ENCODE measurements at regions not wholly inside any gene's neighbourhood (a gene's known extent, or its start where the extent isn't known, plus 50 kb on each side); places are given as distances from the start of the nearest gene placed in this dataset.

DNA sequence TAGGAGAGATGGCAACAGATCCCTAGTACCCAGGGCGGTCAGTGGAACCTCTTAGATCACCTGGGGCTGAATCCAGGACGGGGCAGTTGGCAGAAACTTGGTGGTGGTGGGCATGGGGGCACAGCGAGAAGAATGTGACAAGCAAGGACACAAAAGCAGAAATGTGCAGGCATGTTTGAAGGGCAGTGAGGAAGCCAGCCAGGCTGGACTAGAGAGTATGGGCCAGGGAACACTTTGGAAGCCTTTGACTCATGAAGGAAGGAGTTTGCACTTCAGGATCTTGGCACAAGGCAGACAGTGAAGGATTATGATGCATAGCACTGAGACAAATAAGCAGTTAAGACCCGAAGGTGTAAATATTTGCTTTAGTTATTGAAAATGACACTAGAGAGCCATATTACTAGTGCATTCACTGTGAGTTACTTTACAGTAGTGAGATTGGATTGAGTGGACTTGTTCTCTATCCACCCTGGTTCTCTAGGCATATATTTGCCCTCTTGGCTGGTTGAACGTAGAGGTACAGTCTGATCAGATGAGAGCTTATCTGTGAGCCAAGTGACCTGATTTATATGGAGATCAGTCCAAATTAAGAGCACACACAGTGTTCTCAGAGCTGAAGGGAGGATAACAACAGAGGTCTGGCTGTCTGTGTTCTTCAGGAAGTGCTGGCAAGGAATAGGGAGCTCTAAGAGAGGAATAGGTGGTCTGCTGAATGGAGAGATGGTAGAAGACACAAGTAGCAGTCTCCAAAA is 210.4 kb downstream of the SNX19 start:
- no peak for TF ChIP-seq SIN3A (IDR thresholded peaks at IDR 0.05; ENCODE audit: borderline replicate concordance, insufficient read depth, low read length)

DNA sequence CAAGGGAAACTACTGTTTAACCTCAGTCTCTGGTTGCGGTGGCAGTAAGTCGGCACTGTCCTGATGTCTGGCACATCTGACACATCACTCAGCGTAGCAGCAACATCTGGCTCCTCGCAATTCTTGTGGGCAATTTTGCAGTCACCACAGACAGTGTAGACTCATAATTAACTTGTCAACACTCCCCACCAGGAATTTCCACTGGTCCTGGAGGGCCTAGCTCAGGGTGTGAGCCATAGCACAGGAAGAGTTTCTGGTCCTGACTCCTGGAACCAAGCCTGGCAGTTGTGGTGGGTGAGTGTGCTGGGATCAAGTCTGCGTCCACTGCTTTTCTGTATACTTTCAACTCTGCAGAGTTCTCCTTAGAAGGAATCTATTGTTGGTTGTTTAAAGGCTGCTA is 209.7 kb downstream of the SNX19 start:
- TF ChIP-seq FOXP2 (optimal IDR thresholded peaks at IDR 0.05; ENCODE audit: borderline replicate concordance, extremely low read depth, extremely low read length, insufficient read depth) (no peak), POLR2AphosphoS5 (IDR thresholded peaks at IDR 0.05; ENCODE audit: low read depth, low read length) (no peak), TAF1 (IDR thresholded peaks at IDR 0.05; ENCODE audit: borderline replicate concordance, insufficient read depth, low read length) (no peak), SIN3A (IDR thresholded peaks at IDR 0.05; ENCODE audit: borderline replicate concordance, insufficient read depth, low read length) (no peak)
- TF ChIP-seq, protein P1, sequence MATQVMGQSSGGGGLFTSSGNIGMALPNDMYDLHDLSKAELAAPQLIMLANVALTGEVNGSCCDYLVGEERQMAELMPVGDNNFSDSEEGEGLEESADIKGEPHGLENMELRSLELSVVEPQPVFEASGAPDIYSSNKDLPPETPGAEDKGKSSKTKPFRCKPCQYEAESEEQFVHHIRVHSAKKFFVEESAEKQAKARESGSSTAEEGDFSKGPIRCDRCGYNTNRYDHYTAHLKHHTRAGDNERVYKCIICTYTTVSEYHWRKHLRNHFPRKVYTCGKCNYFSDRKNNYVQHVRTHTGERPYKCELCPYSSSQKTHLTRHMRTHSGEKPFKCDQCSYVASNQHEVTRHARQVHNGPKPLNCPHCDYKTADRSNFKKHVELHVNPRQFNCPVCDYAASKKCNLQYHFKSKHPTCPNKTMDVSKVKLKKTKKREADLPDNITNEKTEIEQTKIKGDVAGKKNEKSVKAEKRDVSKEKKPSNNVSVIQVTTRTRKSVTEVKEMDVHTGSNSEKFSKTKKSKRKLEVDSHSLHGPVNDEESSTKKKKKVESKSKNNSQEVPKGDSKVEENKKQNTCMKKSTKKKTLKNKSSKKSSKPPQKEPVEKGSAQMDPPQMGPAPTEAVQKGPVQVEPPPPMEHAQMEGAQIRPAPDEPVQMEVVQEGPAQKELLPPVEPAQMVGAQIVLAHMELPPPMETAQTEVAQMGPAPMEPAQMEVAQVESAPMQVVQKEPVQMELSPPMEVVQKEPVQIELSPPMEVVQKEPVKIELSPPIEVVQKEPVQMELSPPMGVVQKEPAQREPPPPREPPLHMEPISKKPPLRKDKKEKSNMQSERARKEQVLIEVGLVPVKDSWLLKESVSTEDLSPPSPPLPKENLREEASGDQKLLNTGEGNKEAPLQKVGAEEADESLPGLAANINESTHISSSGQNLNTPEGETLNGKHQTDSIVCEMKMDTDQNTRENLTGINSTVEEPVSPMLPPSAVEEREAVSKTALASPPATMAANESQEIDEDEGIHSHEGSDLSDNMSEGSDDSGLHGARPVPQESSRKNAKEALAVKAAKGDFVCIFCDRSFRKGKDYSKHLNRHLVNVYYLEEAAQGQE (IDR thresholded peaks at IDR 0.05; ENCODE audit: insufficient read depth in 1 of 2, low read depth in 2 of 2, low read length in 2 of 2), result no peak

DNA sequence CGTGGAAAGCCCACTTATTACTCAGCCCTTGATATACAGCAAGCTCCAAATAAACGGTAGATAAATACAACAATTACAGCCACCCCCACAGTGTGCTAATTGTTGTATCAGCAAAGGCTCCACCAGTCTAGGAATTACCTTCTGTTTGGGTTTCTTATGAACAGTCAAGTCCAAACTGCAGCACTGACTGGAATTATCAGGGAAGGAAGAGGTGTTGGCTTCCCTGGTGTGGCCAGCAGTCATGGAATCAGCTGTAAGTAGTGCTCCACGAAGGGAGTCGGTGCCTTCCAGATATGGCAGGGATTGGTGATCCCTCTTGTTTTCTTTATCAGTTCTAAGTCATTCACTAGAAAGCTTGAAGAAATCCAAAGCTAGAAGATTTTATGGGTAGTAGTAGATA is 209.1 kb downstream of the SNX19 start:
- TF ChIP-seq SIN3A (IDR thresholded peaks at IDR 0.05; ENCODE audit: borderline replicate concordance, insufficient read depth, low read length), result no peak
- TF ChIP-seq FOXP2 (optimal IDR thresholded peaks at IDR 0.05; ENCODE audit: borderline replicate concordance, extremely low read depth, extremely low read length, insufficient read depth), result no peak
- TF ChIP-seq, protein P1 (IDR thresholded peaks at IDR 0.05; ENCODE audit: insufficient read depth in 1 of 2, low read depth in 2 of 2, low read length in 2 of 2), result no peak
- no peak for TF ChIP-seq POLR2AphosphoS5 (IDR thresholded peaks at IDR 0.05; ENCODE audit: low read depth, low read length)
- TF ChIP-seq TAF1 (IDR thresholded peaks at IDR 0.05; ENCODE audit: borderline replicate concordance, insufficient read depth, low read length), result no peak

DNA sequence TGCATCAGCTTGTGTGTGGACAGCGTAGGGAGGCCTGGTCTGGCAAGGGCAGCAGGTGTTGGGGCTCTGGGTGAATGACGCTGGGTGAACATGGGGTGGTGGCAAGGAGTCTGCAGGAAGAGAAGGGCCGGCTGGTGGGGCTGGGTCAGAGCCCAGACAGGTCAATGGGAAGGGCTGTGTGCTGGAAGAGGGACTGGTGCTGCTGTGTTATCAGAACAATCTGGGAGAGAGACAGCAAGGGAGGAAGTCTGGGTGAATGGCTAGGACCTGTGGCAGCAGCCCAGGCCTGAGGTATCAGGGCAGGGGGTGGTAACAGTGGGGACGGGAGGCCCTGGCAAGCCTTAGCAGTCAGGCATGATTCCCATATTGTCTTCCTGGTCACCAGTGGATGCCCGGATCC is 206.7 kb downstream of the SNX19 start:
- no peak for TF ChIP-seq POLR2AphosphoS5 (IDR thresholded peaks at IDR 0.05; ENCODE audit: low read depth, low read length)
- TF ChIP-seq FOXP2 (optimal IDR thresholded peaks at IDR 0.05; ENCODE audit: borderline replicate concordance, extremely low read depth, extremely low read length, insufficient read depth), result no peak
- TF ChIP-seq TAF1 (IDR thresholded peaks at IDR 0.05; ENCODE audit: borderline replicate concordance, insufficient read depth, low read length), result no peak
- no peak for TF ChIP-seq SIN3A (IDR thresholded peaks at IDR 0.05; ENCODE audit: borderline replicate concordance, insufficient read depth, low read length)
- TF ChIP-seq, protein P1 (IDR thresholded peaks at IDR 0.05; ENCODE audit: insufficient read depth in 1 of 2, low read depth in 2 of 2, low read length in 2 of 2), result no peak

DNA sequence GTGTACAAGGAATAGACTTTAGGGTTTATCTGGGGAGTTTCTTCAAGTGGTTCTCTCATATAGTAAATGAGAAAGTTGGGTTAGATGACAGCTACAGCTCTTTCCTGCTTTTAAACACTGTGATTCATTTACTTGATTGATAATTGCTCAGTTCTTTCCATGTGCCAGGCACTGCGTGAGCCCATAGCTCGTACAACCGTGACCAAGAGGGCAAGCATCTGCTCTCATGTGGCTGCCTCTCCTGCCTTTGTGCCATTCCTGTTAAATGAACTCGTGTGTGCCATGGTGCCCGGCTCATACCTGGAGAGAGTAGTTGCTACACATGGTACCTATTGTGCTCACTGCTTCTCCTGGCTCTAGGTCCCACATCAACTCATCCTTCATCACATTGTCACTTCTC is 206.3 kb downstream of the SNX19 start:
- TF ChIP-seq TAF1 (IDR thresholded peaks at IDR 0.05; ENCODE audit: borderline replicate concordance, insufficient read depth, low read length) (no peak), SIN3A (IDR thresholded peaks at IDR 0.05; ENCODE audit: borderline replicate concordance, insufficient read depth, low read length) (no peak), POLR2AphosphoS5 (IDR thresholded peaks at IDR 0.05; ENCODE audit: low read depth, low read length) (no peak), FOXP2 (optimal IDR thresholded peaks at IDR 0.05; ENCODE audit: borderline replicate concordance, extremely low read depth, extremely low read length, insufficient read depth) (no peak)
- TF ChIP-seq, protein P1 (IDR thresholded peaks at IDR 0.05; ENCODE audit: insufficient read depth in 1 of 2, low read depth in 2 of 2, low read length in 2 of 2), result no peak

Measured in PFSK-1 (cell line).